Activated T-helper 9 cell treated with anti-CD3 and anti-CD28 coated beads, Interleukin-2, amount 50 U/mL, for 16 hours (primary cell): ENCODE measurements at regions not wholly inside any gene's neighbourhood (a gene's known extent, or its start where the extent isn't known, plus 50 kb on each side); places are given as distances from the start of the nearest gene placed in this dataset.
"Not testable (repeated sequence)": the region's sequence is repeated elsewhere in the genome, so short reads cannot be mapped to it uniquely, and the experiment has no call there.

ENCODE experiments used
- DNase-seq: peaks from one replicate; pipeline ENCODE4 v3.0.0-alpha.2; 2020; ENCODE audit warnings: low read depth

DNA sequence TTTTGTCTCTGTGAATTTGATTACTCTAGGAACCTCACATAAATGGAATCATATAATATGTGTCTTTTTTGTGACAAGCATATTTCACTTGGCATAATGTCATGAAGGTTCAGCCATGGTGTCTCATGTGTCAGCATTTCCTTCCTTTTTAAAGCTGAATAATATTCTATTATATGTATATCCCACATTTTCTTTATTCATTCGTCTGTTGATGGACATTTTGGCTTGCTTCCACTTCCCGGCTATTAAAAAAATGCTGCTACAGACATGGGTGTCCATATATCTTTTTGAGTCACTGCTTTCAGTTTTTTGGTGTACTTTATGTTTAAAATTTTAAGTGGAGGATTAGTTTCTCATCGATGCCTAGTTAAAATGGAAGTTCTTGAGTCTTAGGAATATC, 59.8 kb upstream of the C5orf63 start:
- no peak for DNase-seq

DNA sequence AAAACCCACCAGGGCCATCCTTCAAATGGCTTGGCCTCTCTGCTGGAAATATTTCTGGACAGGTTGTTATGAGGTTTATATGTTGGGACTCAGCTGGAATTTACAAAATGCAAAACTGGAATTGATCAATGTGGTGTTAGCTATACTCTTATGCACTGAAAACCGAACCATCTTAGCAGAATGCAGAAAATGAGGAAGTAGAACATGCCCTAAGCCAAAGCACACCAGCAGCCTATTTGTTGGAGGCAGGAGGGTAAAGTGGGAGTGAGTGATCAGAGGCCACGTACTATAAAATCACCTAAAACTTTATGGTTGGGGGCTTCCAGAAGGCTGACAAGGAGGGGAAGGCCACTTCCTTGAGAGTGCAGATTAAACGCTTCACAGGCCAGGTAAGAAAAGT, 63.6 kb upstream of the C5orf63 start:
- DNase-seq = no peak

DNA sequence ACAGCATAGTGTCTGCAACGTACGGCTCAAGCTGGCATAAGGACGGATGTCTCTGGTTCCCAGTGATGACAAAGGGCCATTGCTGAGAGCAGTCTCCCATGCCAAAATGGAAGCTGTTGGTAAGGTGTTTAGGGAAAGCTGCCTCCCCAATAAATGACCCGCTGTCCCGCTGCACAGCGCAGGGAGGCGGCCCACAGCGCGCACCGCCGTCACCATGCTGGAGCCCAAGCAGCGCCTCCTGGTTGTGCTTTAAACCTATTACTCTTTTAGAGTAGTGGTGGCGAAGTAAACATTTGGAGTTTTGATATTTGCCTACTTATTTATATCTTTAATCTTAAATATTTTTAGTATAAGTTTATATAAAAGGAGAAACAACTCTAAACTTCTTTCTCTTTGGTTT, 70.4 kb upstream of the C5orf63 start:
- DNase-seq = no peak

DNA sequence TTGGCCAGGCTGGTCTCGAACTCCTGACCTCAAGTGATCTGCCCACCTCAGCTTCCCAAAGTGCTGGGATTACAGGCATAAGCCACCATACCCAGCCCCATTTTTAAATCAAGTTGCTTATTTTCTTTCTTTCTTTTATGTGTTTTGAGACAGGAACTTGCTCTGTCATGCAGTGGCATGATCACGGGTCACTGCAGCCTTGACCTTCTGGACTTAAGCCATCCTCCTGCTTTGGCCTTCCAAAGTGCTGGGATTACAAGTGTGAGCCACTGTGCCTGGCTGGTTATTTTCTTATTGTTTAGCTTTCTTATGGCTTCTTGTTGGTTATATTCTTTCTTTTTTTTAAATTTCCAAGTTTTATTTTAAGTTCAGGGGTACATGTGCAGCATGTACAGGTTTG, 79.7 kb upstream of the C5orf63 start:
- no peak for DNase-seq

DNA sequence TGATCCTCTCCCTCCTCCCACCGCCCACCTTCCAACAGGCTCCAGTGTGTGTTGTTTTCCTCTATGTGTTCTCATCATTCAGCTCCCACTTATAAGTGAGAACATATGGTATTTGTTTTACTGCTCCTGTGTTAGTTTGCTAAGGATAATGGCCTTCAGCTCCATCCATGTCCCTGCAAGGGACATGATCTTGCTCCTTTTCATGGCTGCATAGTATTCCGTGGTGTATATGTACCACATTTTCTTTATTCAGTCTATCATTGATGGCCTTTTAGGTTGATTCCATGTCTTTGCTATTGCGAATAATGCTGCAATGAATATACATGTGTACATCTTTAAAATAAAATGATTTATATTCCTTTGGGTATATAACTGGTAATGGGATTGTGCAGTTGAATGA, 80.2 kb upstream of the C5orf63 start:
- DNase-seq = no peak

GRCh38 chr5:127163750-127164149, 90.4 kb upstream of the C5orf63 start:
- DNase-seq = no peak

DNA sequence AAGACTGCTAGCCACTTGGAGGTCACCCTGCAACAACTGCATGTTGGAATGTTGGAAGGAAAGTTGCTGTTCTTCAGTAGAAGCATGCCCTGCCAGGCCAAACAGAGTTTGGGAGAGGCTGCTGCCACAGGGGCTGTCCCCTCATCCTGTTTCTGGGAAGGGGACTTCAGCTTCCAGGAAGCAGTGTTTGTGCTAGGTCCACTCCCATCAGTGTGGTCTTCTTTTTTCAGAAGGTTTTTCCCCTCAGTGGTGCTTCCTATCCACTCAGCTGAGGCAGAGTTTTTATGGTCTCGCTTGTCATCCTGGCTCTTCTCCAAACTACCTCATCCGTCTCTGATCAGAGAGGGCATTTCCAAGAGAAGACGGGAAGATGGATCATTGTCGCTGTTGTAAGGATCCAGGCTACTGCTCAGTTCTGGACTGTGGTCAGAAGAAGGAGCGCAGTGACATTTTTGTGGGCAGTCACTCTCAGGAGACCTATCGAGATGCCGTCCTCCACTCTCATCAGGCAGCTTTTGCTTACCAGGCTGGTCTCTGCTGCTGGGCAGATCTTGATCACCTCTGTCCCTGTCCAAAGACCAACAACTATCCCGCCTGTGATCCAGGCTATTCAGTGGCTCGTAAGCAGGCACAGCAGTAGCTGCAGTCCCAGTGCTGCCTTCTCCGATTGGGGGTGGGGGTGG, 97.8 kb upstream of the C5orf63 start:
- no peak for DNase-seq

- no peak for DNase-seq
Measured at GRCh38 chr5:127176769-127177168, 103.5 kb upstream of the C5orf63 start.

DNA sequence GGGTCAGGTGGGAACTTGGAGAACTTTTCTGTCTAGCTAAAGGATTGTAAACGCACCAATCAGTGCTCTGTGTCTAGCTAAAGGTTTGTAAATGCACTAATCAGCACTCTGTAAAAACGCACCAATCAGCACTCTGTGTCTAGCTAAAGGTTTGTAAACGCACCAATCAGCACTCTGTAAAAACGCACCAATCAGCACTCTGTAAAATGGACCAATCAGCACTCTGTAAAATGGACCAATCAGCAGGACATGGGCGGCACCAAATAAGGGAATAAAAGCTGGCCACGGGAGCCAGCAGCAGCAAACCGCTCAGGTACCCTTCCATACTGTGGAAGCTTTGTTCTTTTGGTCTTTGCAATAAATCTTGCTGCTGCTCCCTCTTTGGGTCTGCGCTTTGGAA, 108.0 kb upstream of the MEGF10 start:
- DNase-seq = not testable (repeated sequence)

DNA sequence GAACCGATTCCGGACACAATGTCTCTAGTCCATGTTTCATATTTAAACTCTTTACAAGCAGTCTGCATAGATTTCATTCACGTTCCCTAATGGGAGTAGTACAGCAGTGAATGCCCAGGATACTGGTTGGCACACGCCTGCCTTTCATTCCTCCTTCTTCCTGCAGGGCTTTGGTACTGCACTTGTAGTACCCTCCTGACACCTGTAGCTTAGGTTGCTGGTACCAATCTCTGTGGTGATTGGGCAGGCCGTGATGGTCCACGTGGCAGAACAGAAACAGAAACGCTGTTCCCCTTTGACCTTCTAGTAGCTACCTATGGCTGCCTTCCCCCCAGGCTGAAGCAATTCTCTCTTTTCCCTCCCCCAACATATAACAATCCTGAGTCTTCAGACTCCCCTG, 107.3 kb upstream of the MEGF10 start:
- DNase-seq = no peak

DNA sequence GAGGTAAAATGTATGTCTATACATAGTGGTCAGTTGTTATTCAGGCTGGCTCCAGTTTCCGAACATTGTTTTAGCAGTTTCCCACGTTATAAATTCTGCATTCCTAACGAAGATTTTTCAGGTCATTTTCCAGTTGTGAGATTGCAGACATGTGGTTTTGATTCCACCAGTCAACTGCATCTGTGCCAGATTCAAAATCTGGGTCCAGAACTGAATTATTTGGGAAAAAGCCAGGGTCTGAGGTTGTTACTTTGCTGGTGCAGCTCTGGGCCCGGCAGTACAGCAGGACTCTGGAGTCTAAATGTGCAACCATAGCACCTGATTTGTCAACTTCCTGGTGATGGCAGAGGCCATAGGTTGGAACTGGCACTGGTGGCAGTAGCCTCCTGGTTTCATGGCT, 105.7 kb upstream of the MEGF10 start:
- DNase-seq = no peak

GRCh38 chr5:127186657-127187056, 103.9 kb upstream of the MEGF10 start:
- no peak for DNase-seq

GRCh38 chr5:127187706-127188105, 102.9 kb upstream of the MEGF10 start:
- no peak for DNase-seq

- no peak for DNase-seq
Measured at GRCh38 chr5:127192150-127192549, 98.4 kb upstream of the MEGF10 start.

DNA sequence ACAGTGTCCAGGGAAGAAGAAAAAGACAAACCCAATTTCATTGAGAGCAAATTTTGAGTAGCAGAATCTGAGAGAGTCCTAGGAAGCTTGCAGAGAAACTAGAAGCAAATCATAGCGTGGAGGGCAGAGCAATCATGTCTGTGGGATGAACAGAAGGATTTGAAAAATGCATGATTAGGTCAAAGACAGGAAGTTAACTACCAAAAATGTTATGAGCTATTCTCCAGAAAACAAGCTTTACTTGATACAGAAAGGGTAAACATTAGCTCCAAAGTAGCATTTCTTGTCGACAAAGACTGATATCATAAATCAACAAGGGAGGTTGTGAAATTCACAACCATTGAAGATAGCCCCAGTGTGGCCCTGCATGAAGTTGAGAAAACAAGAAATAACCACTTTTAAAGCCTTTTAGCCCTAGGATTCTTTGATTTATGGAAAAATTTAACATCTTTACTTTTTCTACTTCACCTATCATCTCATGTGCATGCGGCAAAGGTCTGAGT, 97.7 kb upstream of the MEGF10 start:
- no peak for DNase-seq

GRCh38 chr5:127196042-127196441, 94.6 kb upstream of the MEGF10 start:
- DNase-seq = no peak

DNA sequence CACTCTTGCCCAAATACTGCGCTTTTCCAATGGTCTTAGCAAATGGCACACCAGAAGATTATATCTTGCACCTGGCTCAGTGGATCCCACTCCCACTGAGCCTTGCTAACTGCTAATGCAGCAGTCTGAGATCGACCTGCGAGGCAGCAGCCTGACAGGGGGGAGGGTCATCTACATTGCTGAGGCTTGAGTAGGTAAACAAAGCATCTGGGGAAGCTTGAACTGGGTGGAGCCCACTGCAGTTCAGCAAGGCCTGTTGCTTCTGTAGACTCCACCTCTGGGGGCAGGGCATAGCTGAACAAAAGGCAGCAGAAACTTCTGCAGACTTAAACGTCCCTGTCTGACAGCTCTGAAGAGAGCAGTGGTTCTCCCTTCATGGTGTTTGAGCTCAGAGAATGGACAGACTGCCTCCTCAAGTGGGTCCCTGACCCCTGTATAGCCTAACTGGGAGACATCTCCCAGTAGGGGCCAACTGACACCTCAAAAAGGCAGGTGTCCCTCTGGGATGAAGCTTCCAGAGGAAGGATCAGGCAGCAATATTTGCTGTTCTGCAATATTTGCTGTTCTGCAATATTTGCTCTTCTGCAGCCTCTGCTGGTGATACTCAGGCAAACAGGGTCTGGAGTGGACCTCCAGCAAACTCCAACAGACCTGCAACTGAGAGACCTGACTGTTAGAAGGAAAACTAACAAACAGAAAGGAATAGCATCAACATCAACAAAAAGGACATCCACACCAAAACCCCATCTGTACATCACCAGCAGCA, 93.0 kb upstream of the MEGF10 start:
- DNase-seq = not testable (repeated sequence)

GRCh38 chr5:127202738-127203137, 87.9 kb upstream of the MEGF10 start:
- DNase-seq = not testable (repeated sequence)

DNA sequence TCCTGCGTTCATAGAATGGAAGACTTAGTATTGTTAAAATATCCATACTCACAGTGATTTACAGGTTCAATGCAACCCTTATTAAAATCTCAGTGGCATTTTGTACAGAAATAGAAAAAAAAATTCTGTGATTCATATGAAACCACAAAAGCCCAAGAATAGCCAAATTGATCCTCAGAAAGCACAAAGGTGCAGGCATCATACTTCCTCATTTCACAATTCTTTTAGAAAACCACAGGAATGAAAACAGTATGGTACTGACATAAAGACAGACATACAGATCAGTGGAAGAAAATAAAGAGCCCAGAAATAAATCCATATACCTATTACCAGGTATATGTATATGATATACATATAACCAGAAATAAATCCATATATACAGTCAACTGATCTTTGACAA, 86.8 kb upstream of the MEGF10 start:
- DNase-seq = no peak

- no peak for DNase-seq
Measured at GRCh38 chr5:127205147-127205546, 85.4 kb upstream of the MEGF10 start.

- no peak for DNase-seq
Measured at GRCh38 chr5:127206320-127207113, 84.1 kb upstream of the MEGF10 start.

- DNase-seq = no peak
Measured at GRCh38 chr5:127210042-127210441, 80.6 kb upstream of the MEGF10 start.

DNA sequence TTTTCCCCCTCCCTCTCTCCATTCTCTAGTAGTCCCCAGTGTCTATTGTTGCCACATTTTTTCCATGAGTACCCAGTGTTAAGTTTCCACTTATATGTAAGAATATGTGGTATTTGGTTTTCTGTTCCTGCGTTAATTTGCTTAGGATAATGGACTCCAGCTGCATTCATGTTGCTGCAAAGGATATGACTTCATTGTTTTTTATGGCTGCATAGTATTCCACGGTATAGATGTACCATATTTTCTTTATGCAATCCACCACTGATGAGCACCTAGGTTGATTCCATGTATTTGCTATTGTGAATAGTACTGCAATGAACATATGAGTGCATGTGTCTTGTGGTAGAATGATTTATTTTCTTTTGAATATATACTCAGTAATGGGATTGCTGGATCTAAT, 77.4 kb upstream of the MEGF10 start:
- DNase-seq = no peak
